GM04503 (cell line): ENCODE measurements at regions not wholly inside any gene's neighbourhood (a gene's known extent, or its start where the extent isn't known, plus 50 kb on each side); places are given as distances from the start of the nearest gene placed in this dataset.

ENCODE experiments used
- DNase-seq: peaks from one replicate; pipeline ENCODE4 v3.0.0-alpha.2; 2012; ENCODE audit warnings: low read depth

DNA sequence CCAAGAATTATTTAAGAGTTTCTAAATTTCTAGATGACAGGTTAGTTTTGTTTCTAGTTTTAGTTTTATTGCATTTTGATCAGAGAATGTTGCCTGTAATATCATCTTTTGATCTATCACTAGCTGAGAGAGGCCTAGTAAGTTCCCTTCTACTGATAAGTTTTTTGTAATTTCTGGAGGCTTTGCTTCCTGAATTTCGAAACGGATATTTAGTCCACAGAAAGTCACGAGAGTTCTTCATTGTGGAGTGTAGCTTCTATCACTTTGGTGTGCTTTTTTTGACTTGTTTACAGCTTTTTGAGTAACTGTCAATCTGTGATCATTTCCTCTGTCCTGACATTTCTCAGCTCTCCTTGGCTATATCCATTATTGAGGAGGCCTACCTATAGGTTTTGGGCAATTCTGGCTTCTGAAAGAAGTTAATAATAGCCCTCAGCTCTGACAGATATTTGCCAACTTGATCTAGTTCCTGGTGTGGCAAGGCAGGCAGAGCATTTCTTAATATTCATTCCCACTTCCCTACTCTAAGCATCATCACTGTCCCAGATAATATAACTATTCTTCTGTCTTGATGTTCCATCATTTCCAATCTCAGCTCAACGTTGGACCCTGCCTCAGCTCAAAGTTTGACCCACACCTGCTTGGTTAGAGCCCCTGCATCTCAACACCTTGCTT is 171.3 kb downstream of the BLID start:
- no peak for DNase-seq

DNA sequence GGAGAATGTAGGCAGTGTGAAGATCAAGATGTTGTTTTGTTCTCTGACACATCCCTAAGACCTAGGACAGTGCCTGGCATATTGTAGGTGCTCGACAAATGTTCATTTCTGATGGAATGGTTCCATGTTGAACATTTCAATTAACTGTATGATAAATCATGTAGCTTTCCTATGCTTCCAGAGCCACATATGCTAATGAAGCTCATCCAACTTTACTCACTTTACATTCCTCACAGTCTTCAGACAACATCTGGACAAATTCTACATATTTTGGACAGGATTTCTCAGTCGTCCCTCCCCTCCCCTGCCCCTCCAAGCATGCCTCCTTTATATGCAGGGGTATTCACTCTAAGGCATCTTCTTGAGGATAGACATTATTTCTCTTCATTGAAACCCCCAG is 177.9 kb downstream of the BLID start:
- no peak for DNase-seq

DNA sequence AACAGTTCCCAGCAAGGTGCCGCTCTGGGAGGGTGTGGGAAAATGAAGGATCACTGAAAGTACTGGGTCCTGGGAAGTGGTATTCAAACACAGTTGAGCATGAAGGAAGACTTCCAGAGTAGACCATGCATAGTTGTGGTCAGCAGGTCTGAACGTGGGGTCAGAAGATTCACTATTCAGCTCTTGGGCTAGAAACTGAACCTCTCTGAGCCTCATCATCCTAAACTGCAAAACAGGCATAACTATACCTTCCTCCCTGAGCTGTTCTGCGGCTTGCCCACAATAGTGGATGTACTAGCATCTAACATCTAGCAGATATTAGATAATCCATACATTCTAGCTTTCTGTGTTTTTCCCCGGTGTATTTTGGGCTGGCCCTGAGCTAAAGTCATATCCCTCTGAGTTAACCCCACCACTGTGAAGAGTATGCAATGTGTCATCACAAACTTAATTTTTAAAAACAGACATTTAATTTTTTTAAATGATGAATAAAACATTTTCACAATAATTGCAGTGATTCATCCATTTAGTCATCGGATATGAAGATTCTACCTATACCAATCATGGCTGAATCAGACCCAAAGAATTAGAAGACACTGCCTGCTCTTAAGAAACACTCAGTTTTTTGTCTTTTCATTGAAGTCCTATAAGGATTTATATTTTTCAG is 179.1 kb downstream of the BLID start:
- DNase-seq = no peak

DNA sequence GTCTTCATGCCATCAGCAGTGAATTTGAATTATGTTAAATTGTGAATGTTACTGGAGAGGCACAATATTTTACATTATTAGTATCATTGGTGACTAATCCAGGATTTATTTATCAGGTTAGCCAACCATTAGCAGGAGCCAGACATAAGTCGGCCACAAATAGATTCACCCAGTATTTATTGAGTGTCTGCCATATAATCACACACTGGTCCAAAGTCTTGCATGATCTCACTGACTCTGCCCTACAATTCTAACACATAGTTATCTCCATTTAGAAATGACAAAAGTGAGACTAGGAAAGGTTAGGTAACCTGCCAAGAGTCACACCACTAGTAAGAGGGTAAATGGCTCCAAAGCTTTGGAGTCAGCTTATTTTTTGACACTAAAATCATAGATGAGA is 179.6 kb downstream of the BLID start:
- no peak for DNase-seq

DNA sequence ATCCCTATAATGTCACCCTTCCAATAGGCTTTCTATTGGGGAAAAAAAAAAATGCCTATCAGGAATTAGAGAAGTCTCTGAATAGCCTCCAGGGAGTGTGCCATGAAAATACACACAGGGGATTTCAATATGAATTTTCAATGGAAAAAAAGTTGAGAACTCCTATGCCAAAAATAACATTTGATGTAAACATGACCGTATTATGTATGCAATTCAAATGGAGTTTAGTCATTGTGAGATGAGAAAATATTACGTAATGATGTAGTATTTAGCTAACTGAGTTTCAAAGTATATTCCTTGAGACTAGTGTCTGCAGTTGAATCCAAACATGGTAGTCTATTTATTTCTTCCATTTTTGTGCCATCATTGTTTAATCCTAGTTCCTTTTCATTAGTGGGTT is 182.3 kb downstream of the BLID start:
- DNase-seq = no peak

DNA sequence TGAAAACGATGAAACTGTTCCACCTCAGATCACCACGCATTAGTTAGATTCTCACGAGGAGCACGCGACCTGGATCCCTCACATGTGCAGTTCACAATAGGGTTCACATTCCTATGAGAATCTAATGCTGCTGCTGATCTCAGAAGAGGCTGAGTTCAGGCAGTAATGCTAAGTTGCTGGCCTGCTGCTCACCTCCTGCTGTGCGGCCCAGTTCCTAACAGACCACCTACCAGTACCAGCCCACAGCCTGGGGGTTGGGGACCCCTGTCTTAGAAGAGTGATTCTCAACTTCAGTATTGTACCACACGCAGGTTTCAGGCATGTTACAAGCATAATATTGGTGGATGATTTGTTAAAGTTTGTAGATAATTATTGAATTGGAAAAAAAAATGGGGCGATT is 182.7 kb downstream of the BLID start:
- DNase-seq = no peak

DNA sequence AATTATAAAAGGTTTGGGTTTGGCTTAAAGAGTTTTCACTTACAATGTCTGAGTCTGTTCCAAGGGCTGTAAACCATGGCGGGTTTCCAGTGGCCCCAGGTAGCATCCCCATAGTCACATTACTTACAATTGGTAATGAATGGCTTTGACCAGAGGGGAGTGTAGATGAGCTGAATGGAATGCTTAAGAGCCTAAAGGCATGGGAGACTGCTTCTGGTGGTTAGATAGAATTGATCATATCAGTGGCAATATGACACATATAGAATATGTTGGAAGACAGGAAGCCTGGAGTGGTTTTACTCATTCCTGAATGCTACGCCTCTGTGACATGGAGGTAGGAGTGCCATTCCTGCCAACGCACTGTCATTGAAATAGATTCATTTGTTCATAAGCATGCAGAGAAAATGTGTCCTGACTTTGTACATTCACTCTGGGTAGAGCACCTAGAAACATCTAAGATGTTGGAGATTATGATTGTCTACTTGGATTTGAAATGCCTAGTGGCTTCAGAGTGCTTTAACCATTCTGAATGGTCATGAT is 183.3 kb downstream of the BLID start:
- no peak for DNase-seq

DNA sequence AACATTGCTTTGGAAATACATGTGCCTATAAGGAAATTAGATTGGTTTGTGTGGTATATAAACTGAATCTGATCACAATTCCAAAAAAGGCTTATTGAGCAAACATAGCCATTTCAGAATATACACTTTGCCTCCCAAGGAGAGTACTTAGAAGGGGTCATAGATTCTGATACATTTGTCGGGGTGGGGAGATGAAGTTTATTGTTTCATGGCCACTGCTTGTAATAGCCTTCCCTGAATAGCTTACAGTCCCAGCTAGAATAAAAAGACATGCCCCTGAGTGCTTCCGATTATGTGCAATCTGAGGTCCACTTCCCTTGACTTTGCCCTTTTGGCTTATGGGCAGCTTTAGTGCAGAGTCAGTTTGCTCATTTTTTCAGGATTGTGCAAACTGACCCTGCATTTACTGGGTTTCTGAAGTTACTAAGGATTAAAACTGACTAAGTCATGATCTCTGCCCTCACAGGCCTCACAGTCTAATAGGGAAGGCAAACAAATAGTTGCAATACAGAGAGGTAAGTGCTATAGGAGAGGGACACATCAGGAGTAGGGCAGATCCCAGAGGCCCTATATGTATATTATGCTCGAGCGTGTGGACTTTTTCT is 184.2 kb downstream of the BLID start:
- DNase-seq = no peak

DNA sequence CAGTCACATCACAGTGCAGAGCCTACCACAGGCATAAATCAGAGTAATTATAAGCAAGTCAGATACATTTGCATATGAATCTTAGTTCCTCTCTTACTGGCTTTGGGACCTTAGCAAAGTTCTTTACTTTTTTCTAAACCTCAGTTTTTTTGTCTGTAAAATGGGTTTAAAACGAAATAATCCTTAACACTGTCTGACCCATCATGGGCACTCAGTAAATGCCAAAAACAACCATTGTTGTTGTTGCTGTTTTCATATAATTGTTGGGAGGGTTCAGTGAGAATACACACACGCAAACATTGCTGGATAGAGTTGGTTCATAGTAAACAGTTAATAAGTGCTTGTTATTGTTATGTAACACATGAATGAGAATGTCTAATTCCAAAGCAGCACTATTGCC is 184.9 kb downstream of the BLID start:
- no peak for DNase-seq

DNA sequence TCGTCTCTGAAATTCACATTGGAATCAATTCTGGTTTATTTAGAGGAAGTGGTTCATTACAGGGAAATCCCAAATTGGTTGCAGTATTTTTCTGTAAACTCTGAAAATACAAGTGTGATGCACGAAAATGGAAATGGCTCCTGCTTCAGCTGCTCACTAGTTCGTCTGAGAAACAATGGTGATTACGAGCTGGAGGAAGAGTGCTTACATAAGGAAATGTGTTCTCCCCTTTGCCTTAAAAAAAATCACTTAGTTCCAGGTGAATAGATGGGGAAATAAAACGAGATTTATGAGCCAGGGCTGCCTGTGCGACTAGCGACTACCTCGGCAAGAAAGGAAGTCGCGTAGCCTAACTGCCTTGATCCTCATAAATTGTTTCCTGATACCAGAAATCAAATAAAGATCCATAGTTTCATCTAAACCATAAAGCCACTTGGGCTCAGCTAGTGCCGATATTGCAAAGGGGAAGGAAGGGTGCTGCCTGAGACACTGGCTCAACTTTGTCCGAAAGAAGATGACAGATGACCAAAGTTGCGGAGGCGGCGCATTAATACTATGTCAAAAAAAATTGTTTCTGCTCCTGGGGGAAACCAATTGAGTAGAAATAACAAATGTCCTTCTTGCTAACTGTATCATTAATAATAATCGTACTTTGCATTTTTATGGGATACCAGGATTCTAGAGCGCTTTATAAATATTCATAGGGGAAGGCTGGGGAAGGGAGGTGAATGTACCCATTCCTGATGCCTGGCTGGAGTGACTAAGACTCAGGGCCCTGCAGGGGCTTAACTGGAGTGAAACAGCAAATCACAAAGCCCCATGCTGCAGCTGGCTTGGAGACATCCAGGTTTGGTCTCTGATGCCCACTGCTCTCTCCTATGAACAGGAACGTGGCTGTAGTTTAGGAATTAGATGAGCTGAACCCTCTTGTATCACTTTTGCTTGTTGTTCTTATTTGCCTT is 185.7 kb downstream of the BLID start:
- no peak for DNase-seq

DNA sequence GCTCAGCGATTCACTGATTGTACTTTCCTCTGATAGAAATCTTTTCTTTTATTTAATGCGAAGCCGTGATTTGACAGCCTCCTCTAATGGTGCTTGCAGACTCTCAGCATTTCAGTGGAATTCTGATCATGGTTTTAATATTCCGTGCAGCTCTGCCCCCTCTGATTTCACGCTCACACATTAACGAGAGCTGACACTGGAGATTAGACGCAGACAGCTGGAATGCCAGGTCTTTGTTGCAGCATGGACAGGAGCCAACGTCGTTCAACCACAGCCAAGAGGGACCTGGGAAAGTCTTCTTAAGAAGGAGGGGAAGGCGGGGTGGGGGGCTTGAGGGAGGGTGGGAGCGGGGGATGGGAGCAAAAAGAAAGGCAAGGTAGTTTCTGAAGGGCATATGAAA is 186.4 kb downstream of the BLID start:
- DNase-seq = no peak

DNA sequence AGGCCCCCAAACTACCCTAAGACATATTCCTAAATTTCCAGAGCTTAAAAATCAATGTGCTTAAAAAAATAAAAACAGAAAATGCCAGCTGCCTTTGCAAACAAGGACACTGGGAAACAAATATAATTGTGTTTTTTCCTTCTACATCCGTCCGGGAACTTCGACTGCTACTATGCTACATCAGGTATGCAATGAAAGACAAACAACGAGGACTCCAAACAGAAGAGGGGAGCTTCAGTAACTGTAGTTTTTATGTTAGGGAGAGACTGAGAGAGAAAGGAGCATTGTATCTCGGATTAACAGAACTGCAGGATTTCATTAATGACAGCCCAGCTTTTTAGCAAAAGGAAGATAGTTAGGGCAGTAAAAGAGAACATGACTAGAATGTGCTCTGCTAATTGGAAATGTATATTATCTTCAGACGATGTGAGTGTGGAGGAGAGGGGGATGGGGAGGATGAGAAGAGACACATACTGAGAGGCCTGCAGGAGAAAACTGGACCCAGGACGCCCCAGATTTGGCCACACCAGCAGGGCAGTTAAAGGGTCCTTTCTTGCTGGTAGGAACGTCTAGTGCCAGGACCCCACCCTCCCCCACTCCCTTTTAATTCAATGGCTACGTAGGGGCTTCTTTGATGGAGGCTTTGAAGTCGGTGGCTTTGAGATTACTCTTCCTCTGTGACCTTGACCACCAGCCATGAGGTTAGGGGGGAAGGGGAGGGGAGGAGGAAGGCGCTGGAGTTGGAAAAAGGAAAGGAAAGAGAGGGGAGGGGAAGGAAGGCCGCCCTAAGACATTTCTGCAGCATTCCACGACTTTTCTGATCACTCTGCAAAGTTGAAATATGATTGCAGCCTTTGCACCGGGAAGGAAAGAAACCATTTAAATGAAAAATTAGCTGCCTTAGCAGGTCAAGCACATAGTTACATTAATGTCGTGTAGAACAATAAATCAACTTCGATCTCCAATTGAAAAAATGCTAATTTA is 187.1 kb downstream of the BLID start:
- DNase-seq = no peak

DNA sequence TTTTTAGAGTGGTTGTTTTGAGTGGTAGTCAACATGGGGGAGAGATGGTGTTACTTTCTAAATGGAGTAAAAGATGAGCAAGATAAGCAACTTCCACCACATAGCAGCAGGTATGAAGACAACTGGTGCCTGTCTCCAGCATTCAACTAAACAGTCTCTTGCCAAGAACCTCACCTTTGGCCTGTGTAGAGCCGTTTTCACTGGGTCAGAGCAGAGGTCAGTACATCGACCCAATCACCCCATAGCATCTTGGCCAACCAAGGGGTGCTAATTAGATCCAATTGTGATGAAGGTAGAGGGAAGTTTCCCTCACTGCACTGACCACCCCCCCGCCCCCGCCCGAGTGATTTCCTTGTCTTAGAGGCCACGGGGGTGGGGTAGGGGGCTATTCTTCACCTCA is 188.2 kb downstream of the BLID start:
- no peak for DNase-seq

DNA sequence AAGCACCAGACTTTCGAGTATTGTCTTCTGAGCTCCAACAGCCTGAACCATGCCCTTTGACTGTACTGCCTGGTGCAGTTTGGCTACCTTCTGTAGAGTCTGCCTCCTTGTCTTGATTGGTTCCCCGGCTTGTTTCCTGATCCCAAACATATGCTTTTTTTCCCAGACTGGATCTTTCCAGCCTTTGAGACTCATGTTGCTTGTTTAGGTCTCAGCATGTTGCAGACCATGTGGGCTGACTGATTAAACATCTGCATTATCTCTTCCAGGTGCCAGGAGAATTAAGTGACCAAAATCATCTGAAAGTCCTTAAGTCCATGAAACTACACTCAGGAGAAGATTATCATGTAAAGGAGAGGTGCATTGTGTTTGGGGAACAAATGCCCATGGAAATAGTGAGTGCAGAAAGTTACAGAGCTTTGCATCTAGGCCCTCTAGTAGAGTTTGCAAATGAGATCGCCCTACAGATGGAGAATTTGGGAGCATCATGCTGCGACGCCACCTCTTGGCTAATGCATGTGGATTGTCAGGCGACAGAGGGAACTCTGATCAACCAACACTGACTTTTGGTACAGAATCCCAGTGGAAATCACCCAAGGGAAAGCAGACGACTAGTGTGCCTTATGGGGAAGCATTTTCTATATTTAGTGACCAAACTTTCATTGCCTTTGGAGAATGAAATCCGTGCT is 188.8 kb downstream of the BLID start:
- no peak for DNase-seq

DNA sequence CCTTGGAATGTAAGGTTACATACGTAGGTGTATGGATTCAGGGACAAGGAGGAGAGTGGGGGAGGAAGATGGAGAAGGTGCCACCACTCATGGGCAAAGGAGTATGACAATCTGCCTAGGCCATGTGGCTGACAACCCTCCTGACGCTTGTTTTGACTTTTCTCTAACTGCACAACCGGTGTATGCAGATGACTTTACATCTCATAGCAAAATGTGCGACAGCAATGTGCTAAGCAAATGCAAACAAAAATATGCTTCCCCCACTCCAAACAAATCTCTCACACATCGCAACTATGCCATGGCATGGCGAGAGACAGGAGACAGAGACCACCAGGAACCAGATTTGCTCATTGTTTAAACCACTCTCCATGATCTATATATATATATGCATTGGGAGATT is 191.8 kb downstream of the BLID start:
- no peak for DNase-seq

DNA sequence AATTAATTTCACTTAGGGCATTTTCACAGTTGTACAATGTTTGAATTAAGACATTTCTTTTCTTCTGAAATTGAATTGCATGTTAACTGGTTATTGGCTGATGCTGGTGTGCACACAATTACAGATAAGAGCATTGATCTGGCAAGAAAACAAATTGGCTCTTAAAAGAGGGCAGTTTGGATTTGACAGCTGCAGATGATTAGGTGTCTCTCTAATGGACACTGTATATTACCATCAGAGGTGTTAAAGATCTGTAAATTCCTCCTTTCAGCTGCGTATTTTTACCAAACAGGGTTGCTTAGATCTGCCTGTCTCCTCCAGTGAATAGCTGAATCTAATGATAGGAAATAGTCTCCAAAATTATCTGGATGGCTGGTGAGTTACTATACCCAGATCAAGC is 198.5 kb downstream of the BLID start:
- DNase-seq = no peak

DNA sequence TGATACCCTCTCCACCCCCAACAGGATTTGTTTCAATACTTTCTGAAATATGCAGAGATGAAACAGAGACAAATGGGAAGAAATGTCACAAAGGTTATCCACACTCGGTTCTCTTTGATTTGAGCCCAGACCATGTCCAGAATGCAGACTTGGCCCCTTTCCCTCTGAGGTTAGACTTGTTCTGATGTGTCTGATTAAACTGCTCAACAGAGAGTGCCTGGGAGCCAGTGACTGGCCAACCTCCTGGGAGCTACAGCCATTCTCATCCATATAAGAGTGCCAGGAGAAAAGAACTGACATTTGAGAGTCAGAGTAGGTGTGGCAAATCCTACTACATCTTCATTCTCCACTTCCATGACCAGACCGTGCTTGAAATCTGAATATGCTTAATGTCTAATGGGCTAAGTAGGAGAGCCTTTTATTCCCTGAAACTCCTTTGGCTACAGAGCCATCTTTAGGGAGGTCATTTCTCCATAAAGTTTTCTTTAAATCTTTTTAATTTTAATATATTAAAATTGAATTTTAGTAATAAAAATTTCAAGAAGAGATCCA is 201.4 kb downstream of the BLID start:
- DNase-seq = no peak

DNA sequence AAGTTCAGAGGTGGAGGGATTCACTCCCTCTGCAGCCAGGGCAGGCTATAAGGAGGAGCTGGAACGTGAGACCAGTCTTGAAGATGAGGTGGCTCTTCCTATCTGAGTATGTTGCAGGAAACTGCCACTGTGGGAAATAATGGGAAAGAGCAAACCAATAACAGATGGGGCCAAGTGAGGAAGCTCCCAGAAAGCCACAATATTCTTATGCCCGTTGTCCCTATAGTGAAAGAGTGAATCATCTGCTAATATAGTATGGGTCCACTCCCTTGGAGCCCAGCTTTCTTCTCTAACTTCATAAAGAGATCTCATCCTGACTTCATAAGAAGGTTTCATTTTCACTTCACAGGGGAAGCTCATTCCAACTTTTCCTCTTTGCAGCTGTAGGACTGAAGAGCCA is 206.4 kb downstream of the BLID start:
- no peak for DNase-seq

DNA sequence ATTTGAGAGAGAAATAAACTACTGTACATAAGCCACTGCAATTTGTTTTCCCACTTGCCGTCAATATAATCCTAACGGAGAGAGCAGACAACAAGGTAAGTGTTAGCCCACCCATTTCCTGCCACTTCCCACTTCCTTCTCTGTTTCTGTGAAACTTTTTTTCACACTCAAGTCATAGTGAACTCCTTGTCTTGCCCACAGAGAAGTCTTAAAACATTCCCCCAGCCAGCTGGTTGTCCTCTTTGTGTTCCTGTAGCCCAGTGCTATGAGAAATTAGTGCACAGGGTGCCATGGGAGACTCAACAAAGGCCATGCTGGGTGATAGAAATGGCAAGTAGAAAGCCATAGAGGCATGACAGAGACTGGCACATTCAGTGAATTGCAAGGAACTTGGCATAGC is 208.6 kb downstream of the BLID start:
- no peak for DNase-seq

DNA sequence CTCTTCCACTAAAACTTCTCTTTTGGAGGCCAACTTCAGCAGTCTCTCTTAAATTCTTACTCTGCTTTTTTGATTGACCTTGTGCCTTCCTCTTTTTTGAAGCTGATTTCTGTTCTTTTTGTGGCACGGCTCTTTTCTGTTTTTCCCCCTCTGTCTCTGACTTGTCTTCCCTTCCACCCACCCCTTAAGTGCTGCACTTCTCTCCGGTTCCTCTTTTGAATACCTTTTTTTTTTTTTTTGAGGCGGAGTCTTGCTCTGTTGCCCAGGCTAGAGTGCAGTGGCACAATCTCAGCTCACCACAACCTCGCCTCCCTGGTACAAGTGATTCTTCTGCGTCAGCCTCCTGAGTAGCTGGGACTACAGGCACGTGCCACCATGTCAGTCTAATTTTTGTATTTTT is 211.9 kb downstream of the BLID start:
- DNase-seq = no peak
